ENCODE measurements at regions not wholly inside any gene's neighbourhood (a gene's known extent, or its start where the extent isn't known, plus 50 kb on each side); places are given as distances from the start of the nearest gene placed in this dataset.
A peak's percentile ranks its signal among the peaks of the same experiment; 100 is the strongest.

GRCh38 chr16:54462771-54463170 lies 176.2 kb upstream of the IRX3 start:
- in situ Hi-C loops (cut with MboI) = no loop called here
- H3K9me2 ChIP-seq (ENCODE audit: insufficient read depth) = no peaks in the 10 kb centered on the region
- H3K9ac ChIP-seq = peak overlapping the region; percentile 37; the same call in 1 of the 2 replicates
- no peaks in the 10 kb centered on the region for H3K79me2 ChIP-seq (ENCODE audit: insufficient read depth)
- no peak overlapping the region for H2AFZ ChIP-seq
- peak; percentile 22 for DNase-seq
- H3K4me1 ChIP-seq (ENCODE audit: insufficient read depth) = peaks cover 38% of the 10 kb centered on the region
- no peak overlapping the region for H3K4me3 ChIP-seq
- H3K27me3 ChIP-seq (replicated peaks; ENCODE audit: insufficient read depth) = no peaks in the 10 kb centered on the region
- WGBS, 2 experiments (ENCODE audit: low coverage in 1 of 2, low lambda C conversion rate in 2 of 2, missing lambda C conversion rate in 2 of 2) = 48 to 50% methylated on average over 2 of the region's 2 CpGs
- H3K4me2 ChIP-seq (ENCODE audit: unreplicated experiment) = peak overlapping the region; percentile 6
- peak overlapping the region; percentile 88 for H3K27ac ChIP-seq
- H4K20me1 ChIP-seq (ENCODE audit: insufficient read depth) = no peaks in the 10 kb centered on the region
- TF ChIP-seq EZH2phosphoT487 (IDR thresholded peaks at IDR 0.05; ENCODE audit: insufficient read depth, low read depth) (no peak), EZH2 (IDR thresholded peaks at IDR 0.05; ENCODE audit: insufficient read depth, poor library complexity, severe bottlenecking) (no peak)
- peaks cover 30% of the 10 kb centered on the region for H3F3A ChIP-seq (ENCODE audit: insufficient read depth)
- no peaks in the 10 kb centered on the region for H3K9me3 ChIP-seq (ENCODE audit: low read depth)
- no peaks in the 10 kb centered on the region for H3K36me3 ChIP-seq (ENCODE audit: low read depth)

GRCh38 chr16:54462151-54462651 lies 175.6 kb upstream of the IRX3 start:
- WGBS, 2 experiments (ENCODE audit: low coverage in 1 of 2, low lambda C conversion rate in 2 of 2, missing lambda C conversion rate in 2 of 2) = 0 to 1% methylated on average over 2 of the region's 2 CpGs
- Histone ChIP-seq H3K36me3 (ENCODE audit: low read depth) (no peaks in the 10 kb centered on the region), H3K9ac (peak overlapping the region; percentile 59), H3K27me3 (replicated peaks; ENCODE audit: insufficient read depth) (no peaks in the 10 kb centered on the region), H3K4me1 (ENCODE audit: insufficient read depth) (peaks cover 38% of the 10 kb centered on the region), H3K9me2 (ENCODE audit: insufficient read depth) (no peaks in the 10 kb centered on the region), H3K9me3 (ENCODE audit: low read depth) (no peaks in the 10 kb centered on the region), H3K27ac (peak overlapping the region; percentile 88), H3K4me2 (ENCODE audit: unreplicated experiment) (peak overlapping the region; percentile 69), H4K20me1 (ENCODE audit: insufficient read depth) (no peaks in the 10 kb centered on the region), H3K79me2 (ENCODE audit: insufficient read depth) (no peaks in the 10 kb centered on the region), H3F3A (ENCODE audit: insufficient read depth) (peaks cover 30% of the 10 kb centered on the region), H2AFZ (no peak overlapping the region), H3K4me3 (0 out of 2 replicates have a peak overlapping the region, but pooled peaks have one; percentile 19)
- in situ Hi-C loops (cut with MboI) = no loop called here
- peak; percentile 94 for DNase-seq
- TF ChIP-seq EZH2phosphoT487 (IDR thresholded peaks at IDR 0.05; ENCODE audit: insufficient read depth, low read depth) (0 out of 2 replicates have a peak, but pooled peaks have one; percentile 43), EZH2 (IDR thresholded peaks at IDR 0.05; ENCODE audit: insufficient read depth, poor library complexity, severe bottlenecking) (no peak)

- in situ Hi-C loops (cut with MboI) = no loop called here
- peaks cover 30% of the 10 kb centered on the region for H3F3A ChIP-seq (ENCODE audit: insufficient read depth)
- TF ChIP-seq EZH2 (IDR thresholded peaks at IDR 0.05; ENCODE audit: insufficient read depth, poor library complexity, severe bottlenecking) = no peak
- TF ChIP-seq EZH2phosphoT487 (IDR thresholded peaks at IDR 0.05; ENCODE audit: insufficient read depth, low read depth) = no peak
- H4K20me1 ChIP-seq (ENCODE audit: insufficient read depth) = no peaks in the 10 kb centered on the region
- H2AFZ ChIP-seq = 0 out of 2 replicates have a peak overlapping the region, but pooled peaks have one; percentile 15
- H3K27ac ChIP-seq = peak overlapping the region; percentile 88
- H3K4me2 ChIP-seq (ENCODE audit: unreplicated experiment) = peak overlapping the region; percentile 75
- H3K36me3 ChIP-seq (ENCODE audit: low read depth) = no peaks in the 10 kb centered on the region
- H3K9ac ChIP-seq = peak overlapping the region; percentile 46
- no peaks in the 10 kb centered on the region for H3K27me3 ChIP-seq (replicated peaks; ENCODE audit: insufficient read depth)
- H3K4me3 ChIP-seq = peak overlapping the region; percentile 49
- DNase-seq = peak; percentile 60
- 17 to 20% methylated on average over 11 of the region's 11 CpGs for WGBS, 2 experiments (ENCODE audit: low coverage in 1 of 2, low lambda C conversion rate in 2 of 2, missing lambda C conversion rate in 2 of 2)
- peaks cover 38% of the 10 kb centered on the region for H3K4me1 ChIP-seq (ENCODE audit: insufficient read depth)
- no peaks in the 10 kb centered on the region for H3K79me2 ChIP-seq (ENCODE audit: insufficient read depth)
- H3K9me3 ChIP-seq (ENCODE audit: low read depth) = no peaks in the 10 kb centered on the region
- no peaks in the 10 kb centered on the region for H3K9me2 ChIP-seq (ENCODE audit: insufficient read depth)
Measured at GRCh38 chr16:54460263-54460860, 173.8 kb upstream of the IRX3 start.

- Histone ChIP-seq H3K9me3 (ENCODE audit: low read depth) (no peaks in the 10 kb centered on the region), H3K27ac (peak overlapping the region; percentile 88), H3K9ac (peak overlapping the region; percentile 46), H3K4me3 (peak overlapping the region; percentile 49), H4K20me1 (ENCODE audit: insufficient read depth) (no peaks in the 10 kb centered on the region), H3K79me2 (ENCODE audit: insufficient read depth) (no peaks in the 10 kb centered on the region), H3K27me3 (replicated peaks; ENCODE audit: insufficient read depth) (no peaks in the 10 kb centered on the region), H3K4me2 (ENCODE audit: unreplicated experiment) (peak overlapping the region; percentile 75), H3K4me1 (ENCODE audit: insufficient read depth) (peaks cover 38% of the 10 kb centered on the region), H2AFZ (peak overlapping the region; percentile 15; the same call in 1 of the 2 replicates), H3K36me3 (ENCODE audit: low read depth) (no peaks in the 10 kb centered on the region), H3K9me2 (ENCODE audit: insufficient read depth) (no peaks in the 10 kb centered on the region), H3F3A (ENCODE audit: insufficient read depth) (peaks cover 30% of the 10 kb centered on the region)
- in situ Hi-C loops (cut with MboI) = no loop called here
- DNase-seq = peak; percentile 89
- TF ChIP-seq EZH2 (IDR thresholded peaks at IDR 0.05; ENCODE audit: insufficient read depth, poor library complexity, severe bottlenecking) = no peak
- TF ChIP-seq EZH2phosphoT487 (IDR thresholded peaks at IDR 0.05; ENCODE audit: insufficient read depth, low read depth) = no peak
- 15 to 17% methylated on average over 13 of the region's 13 CpGs for WGBS, 2 experiments (ENCODE audit: low coverage in 1 of 2, low lambda C conversion rate in 2 of 2, missing lambda C conversion rate in 2 of 2)
Measured at GRCh38 chr16:54459509-54460262, 173.1 kb upstream of the IRX3 start.

Data from GM23248 (cell line).